GM13976 (cell line): ENCODE measurements at regions not wholly inside any gene's neighbourhood (a gene's known extent, or its start where the extent isn't known, plus 50 kb on each side); places are given as distances from the start of the nearest gene placed in this dataset.

Source experiments
- DNase-seq: peaks from one replicate; pipeline ENCODE4 v3.0.0; 2012; ENCODE audit warnings: low spot score
- in situ Hi-C: fragments of 300-500 bp; cut with MboI; formaldehyde crosslinking; loops from one replicate; pipeline ENCODE4 v1.12.0; 2022; ENCODE audit warnings: low sequenced_read_pairs, mixed read lengths, inconsistent platforms; ENCODE audit not compliant: unreplicated experiment
- TF ChIP-seq, protein P1 (sequence below): IDR thresholded peaks from 2 replicates; pipeline ENCODE4 v1.5.1; 2012; ENCODE audit warnings: borderline replicate concordance, mild to moderate bottlenecking; ENCODE audit not compliant: insufficient read depth; ENCODE audit errors: extremely low read depth, missing control alignments, control extremely low read depth

DNA sequence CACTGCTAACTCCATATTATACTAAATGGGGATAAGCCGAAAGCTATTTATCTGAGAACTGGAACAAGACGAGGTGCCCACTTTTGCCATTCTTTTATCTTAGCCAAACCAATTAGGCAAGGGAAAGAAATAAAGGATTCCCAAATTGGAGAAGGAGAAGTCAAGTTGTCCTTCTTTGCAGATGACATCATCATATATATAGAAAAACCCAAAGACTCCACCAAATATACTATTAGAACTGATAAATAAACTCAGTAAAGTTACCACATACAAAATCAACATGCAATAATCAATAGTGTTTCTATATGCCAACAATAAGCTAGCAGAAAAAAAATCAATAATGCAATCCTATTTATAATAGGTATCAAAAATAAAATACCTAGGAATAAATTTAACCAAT, 570.3 kb upstream of the EPHA7 start:
- in situ Hi-C loops: no loop called here
- DNase-seq: no peak
- TF ChIP-seq, protein P1, sequence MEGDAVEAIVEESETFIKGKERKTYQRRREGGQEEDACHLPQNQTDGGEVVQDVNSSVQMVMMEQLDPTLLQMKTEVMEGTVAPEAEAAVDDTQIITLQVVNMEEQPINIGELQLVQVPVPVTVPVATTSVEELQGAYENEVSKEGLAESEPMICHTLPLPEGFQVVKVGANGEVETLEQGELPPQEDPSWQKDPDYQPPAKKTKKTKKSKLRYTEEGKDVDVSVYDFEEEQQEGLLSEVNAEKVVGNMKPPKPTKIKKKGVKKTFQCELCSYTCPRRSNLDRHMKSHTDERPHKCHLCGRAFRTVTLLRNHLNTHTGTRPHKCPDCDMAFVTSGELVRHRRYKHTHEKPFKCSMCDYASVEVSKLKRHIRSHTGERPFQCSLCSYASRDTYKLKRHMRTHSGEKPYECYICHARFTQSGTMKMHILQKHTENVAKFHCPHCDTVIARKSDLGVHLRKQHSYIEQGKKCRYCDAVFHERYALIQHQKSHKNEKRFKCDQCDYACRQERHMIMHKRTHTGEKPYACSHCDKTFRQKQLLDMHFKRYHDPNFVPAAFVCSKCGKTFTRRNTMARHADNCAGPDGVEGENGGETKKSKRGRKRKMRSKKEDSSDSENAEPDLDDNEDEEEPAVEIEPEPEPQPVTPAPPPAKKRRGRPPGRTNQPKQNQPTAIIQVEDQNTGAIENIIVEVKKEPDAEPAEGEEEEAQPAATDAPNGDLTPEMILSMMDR: no peak

DNA sequence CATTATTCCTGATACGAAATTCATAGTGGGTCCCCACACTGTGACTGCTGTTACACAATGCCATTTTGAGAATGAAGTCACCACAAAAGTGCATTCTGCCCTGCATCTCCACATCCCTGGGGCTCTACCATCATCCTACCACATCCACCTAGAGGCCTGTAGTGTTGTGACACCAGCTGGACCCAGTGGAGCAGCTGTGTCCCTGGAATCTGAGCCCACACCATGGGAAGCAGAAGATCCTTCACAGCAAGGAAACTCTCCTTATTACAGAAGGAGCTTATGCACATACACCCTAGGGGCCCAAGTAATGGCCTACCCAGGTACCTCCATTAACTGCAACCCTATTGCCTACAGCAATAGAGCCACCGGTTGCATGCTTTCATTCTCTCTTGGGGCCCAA, 566.6 kb upstream of the EPHA7 start:
- TF ChIP-seq, protein P1: no peak
- in situ Hi-C loops: no loop called here

GRCh38 chr6:93975159-93975558, 555.8 kb upstream of the EPHA7 start:
- in situ Hi-C loops: no loop called here
- TF ChIP-seq, protein P1: no peak
- no peak for DNase-seq

More for the DNA sequence above, 566.6 kb upstream of the EPHA7 start:
- DNase-seq: no peak

- in situ Hi-C loops: no loop called here
- no peak for DNase-seq
- TF ChIP-seq, protein P1: no peak
Observed at GRCh38 chr6:93974332-93974731, 555.0 kb upstream of the EPHA7 start.

DNA sequence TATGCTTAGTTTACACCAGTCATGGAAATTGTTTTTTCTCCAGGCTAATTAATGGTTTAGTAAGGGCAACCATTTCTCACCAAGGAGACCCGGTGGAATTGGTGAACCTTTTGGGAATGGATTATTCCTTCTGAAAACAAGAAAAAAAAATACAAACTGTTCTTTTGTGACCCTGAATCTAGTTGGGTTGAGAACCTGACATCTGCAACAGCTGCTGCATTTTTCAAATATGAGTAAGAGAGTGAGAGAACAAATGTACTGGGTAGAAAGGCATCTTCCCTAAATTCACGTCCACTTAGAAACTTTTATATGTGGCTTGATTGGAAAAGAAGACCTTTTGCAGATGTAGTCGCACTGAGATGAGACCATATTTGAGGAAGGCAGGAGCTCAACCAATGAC, 553.4 kb upstream of the EPHA7 start:
- in situ Hi-C loops: no loop called here
- no peak for DNase-seq
- TF ChIP-seq, protein P1: no peak

GRCh38 chr6:93970684-93971083, 551.3 kb upstream of the EPHA7 start:
- in situ Hi-C loops: no loop called here
- TF ChIP-seq, protein P1: no peak

GRCh38 chr6:93968126-93968525, 548.8 kb upstream of the EPHA7 start:
- DNase-seq: no peak
- in situ Hi-C loops: no loop called here
- TF ChIP-seq, protein P1: no peak

More at GRCh38 chr6:93970684-93971083, 551.3 kb upstream of the EPHA7 start:
- no peak for DNase-seq
